Naive thymus-derived CD8-positive, alpha-beta T cell (primary cell): ENCODE measurements at regions not wholly inside any gene's neighbourhood (a gene's known extent, or its start where the extent isn't known, plus 50 kb on each side); places are given as distances from the start of the nearest gene placed in this dataset.
"Not testable (repeated sequence)": the region's sequence is repeated elsewhere in the genome, so short reads cannot be mapped to it uniquely, and the experiment has no call there.

Experiments used
- ATAC-seq, 2 donors: fragments of 150-1000 bp; cut with Tn5 transposase in 1 of 2; sonication (Bioruptor Pico), chemical (Tn5 transposase) in 1 of 2; 1 replicate in 1 of 2; 2 replicates in 1 of 2; pipeline ENCODE4 v1.10.0; 2021; ENCODE audit warnings: mild to moderate bottlenecking in 2 of 2, moderate library complexity in 2 of 2
- POLR2A ChIA-PET: fragments of 350-600 bp; sonication (Branson Sonifier 250); formaldehyde crosslinking; loops from one replicate; lab custom pipeline; 2021; ENCODE audit warnings: antibody characterized with exemption; lab: Charles Lee
- DNase-seq, 10 donors: peaks; one replicate each; pipeline versions ENCODE4 v3.0.0 to v3.0.0-alpha.2; 2020 to 2022
- H3K27ac Mint-ChIP-seq, 10 donors: one replicate each; pipeline ENCODE4 v1.8.0; 2020 to 2022; ENCODE audit warnings: mild to moderate bottlenecking in 10 of 10, mixed read lengths in 10 of 10, moderate library complexity in 4 of 10, inconsistent platforms in 1 of 10
- H3K27me3 Mint-ChIP-seq, 5 donors: one replicate each; pipeline ENCODE4 v1.8.0; 2021 to 2022; ENCODE audit warnings: mixed read lengths in 5 of 5
- H3K36me3 Mint-ChIP-seq, 3 donors: one replicate each; pipeline ENCODE4 v1.8.0; 2020 to 2022; ENCODE audit warnings: mixed read lengths in 3 of 3, mild to moderate bottlenecking in 2 of 3, inconsistent platforms in 1 of 3
- H3K4me1 Mint-ChIP-seq, 4 donors: one replicate each; pipeline ENCODE4 v1.8.0; 2021 to 2022; ENCODE audit warnings: mixed read lengths in 4 of 4
- H3K4me3 Mint-ChIP-seq, 10 donors: one replicate each; pipeline ENCODE4 v1.8.0; 2020 to 2022; ENCODE audit warnings: mild to moderate bottlenecking in 10 of 10, mixed read lengths in 10 of 10, moderate library complexity in 6 of 10, inconsistent platforms in 1 of 10
- H3K9me3 Mint-ChIP-seq, 9 donors: one replicate each; pipeline ENCODE4 v1.8.0; 2020 to 2022; ENCODE audit warnings: mixed read lengths in 9 of 9, mild to moderate bottlenecking in 3 of 9, inconsistent platforms in 1 of 9, moderate library complexity in 1 of 9

- POLR2A ChIA-PET = no interaction called here
- Mint-ChIP-seq H3K9me3 (no peaks in the 10 kb centered on the region), H3K27ac (no peak overlapping the region), H3K4me1 (no peaks in the 10 kb centered on the region), H3K4me3 (no peak overlapping the region), H3K27me3 (no peaks in the 10 kb centered on the region), H3K36me3 (no peaks in the 10 kb centered on the region)
- DNase-seq = no peak
- ATAC-seq = no peak
Measured at GRCh38 chrX:39796856-39797255, 300.9 kb downstream of the BCOR start.

GRCh38 chrX:39798488-39798887, 299.3 kb downstream of the BCOR start:
- H3K4me1 Mint-ChIP-seq, H3K27me3 Mint-ChIP-seq, ATAC-seq, H3K9me3 Mint-ChIP-seq, POLR2A ChIA-PET, DNase-seq, H3K27ac Mint-ChIP-seq, H3K4me3 Mint-ChIP-seq, H3K36me3 Mint-ChIP-seq: not testable (repeated sequence)

GRCh38 chrX:39802354-39802753, 295.4 kb downstream of the BCOR start:
- Mint-ChIP-seq H3K4me3 (no peak overlapping the region), H3K9me3 (no peaks in the 10 kb centered on the region), H3K36me3 (no peaks in the 10 kb centered on the region), H3K4me1 (no peaks in the 10 kb centered on the region), H3K27ac (peak overlapping the region in 1 of 10 donors; percentile 43), H3K27me3 (no peaks in the 10 kb centered on the region)
- POLR2A ChIA-PET = no interaction called here
- no peak for DNase-seq
- ATAC-seq = no peak

- H3K4me3 Mint-ChIP-seq = no peak overlapping the region
- POLR2A ChIA-PET = no interaction called here
Measured at GRCh38 chrX:39802908-39803307, 294.9 kb downstream of the BCOR start.

GRCh38 chrX:39805022-39805421, 292.7 kb downstream of the BCOR start:
- no peak for ATAC-seq
- no peak for DNase-seq
- Mint-ChIP-seq H3K36me3 (no peaks in the 10 kb centered on the region), H3K27me3 (no peaks in the 10 kb centered on the region), H3K9me3 (no peaks in the 10 kb centered on the region), H3K27ac (peak overlapping the region in 1 of 10 donors; percentile 22), H3K4me1 (no peaks in the 10 kb centered on the region), H3K4me3 (no peak overlapping the region)
- POLR2A ChIA-PET = no interaction called here

More at GRCh38 chrX:39802908-39803307, 294.9 kb downstream of the BCOR start:
- no peaks in the 10 kb centered on the region for H3K36me3 Mint-ChIP-seq
- no peaks in the 10 kb centered on the region for H3K9me3 Mint-ChIP-seq
- H3K27me3 Mint-ChIP-seq = no peaks in the 10 kb centered on the region
- no peak overlapping the region for H3K27ac Mint-ChIP-seq
- no peak for ATAC-seq
- no peaks in the 10 kb centered on the region for H3K4me1 Mint-ChIP-seq
- DNase-seq = no peak

GRCh38 chrX:39805825-39806224, 291.9 kb downstream of the BCOR start:
- H3K27ac Mint-ChIP-seq = no peak overlapping the region
- H3K36me3 Mint-ChIP-seq = no peaks in the 10 kb centered on the region
- H3K4me1 Mint-ChIP-seq = no peaks in the 10 kb centered on the region
- no peaks in the 10 kb centered on the region for H3K27me3 Mint-ChIP-seq
- no peak overlapping the region for H3K4me3 Mint-ChIP-seq
- no peak for ATAC-seq
- H3K9me3 Mint-ChIP-seq = no peaks in the 10 kb centered on the region
- no peak for DNase-seq
- POLR2A ChIA-PET = no interaction called here

GRCh38 chrX:39808471-39808917, 289.3 kb downstream of the BCOR start:
- POLR2A ChIA-PET = no interaction called here
- H3K9me3 Mint-ChIP-seq = no peaks in the 10 kb centered on the region
- no peak overlapping the region for H3K4me3 Mint-ChIP-seq
- no peaks in the 10 kb centered on the region for H3K36me3 Mint-ChIP-seq
- DNase-seq (no peak), ATAC-seq (no peak)
- H3K27ac Mint-ChIP-seq = no peak overlapping the region
- no peaks in the 10 kb centered on the region for H3K4me1 Mint-ChIP-seq
- no peaks in the 10 kb centered on the region for H3K27me3 Mint-ChIP-seq

- POLR2A ChIA-PET = no interaction called here
- DNase-seq (no peak), ATAC-seq (no peak)
- Mint-ChIP-seq H3K36me3 (no peaks in the 10 kb centered on the region), H3K4me3 (no peak overlapping the region), H3K9me3 (no peaks in the 10 kb centered on the region), H3K27me3 (no peaks in the 10 kb centered on the region), H3K4me1 (peaks cover 0 to 3% (median under 1%) of the 10 kb centered on the region in 4 donors), H3K27ac (no peak overlapping the region)
Measured at GRCh38 chrX:39809331-39809730, 288.4 kb downstream of the BCOR start.

GRCh38 chrX:39810901-39811300, 286.9 kb downstream of the BCOR start:
- peaks cover 0 to 6% (median 3%) of the 10 kb centered on the region in 4 donors for H3K4me1 Mint-ChIP-seq
- DNase-seq (no peak), ATAC-seq (no peak)
- POLR2A ChIA-PET = no interaction called here
- no peak overlapping the region for H3K4me3 Mint-ChIP-seq
- no peaks in the 10 kb centered on the region for H3K27me3 Mint-ChIP-seq
- no peak overlapping the region for H3K27ac Mint-ChIP-seq
- H3K36me3 Mint-ChIP-seq = no peaks in the 10 kb centered on the region
- H3K9me3 Mint-ChIP-seq = no peaks in the 10 kb centered on the region

GRCh38 chrX:39811376-39811775, 286.4 kb downstream of the BCOR start:
- H3K27me3 Mint-ChIP-seq = no peaks in the 10 kb centered on the region
- ATAC-seq (no peak), DNase-seq (no peak)
- POLR2A ChIA-PET = no interaction called here
- H3K9me3 Mint-ChIP-seq = no peaks in the 10 kb centered on the region
- H3K27ac Mint-ChIP-seq = no peak overlapping the region
- no peak overlapping the region for H3K4me3 Mint-ChIP-seq
- H3K4me1 Mint-ChIP-seq = peaks cover 0 to 6% (median 3%) of the 10 kb centered on the region in 4 donors
- H3K36me3 Mint-ChIP-seq = no peaks in the 10 kb centered on the region

- POLR2A ChIA-PET = no interaction called here
- Mint-ChIP-seq H3K27ac (no peak overlapping the region), H3K4me1 (peaks cover 3 to 9% (median 6%) of the 10 kb centered on the region in 4 donors), H3K4me3 (no peak overlapping the region), H3K9me3 (peaks cover 0 to 3% (median 0%) of the 10 kb centered on the region in 9 donors), H3K27me3 (no peaks in the 10 kb centered on the region), H3K36me3 (no peaks in the 10 kb centered on the region)
- ATAC-seq = no peak
- no peak for DNase-seq
Measured at GRCh38 chrX:39813631-39814277, 284.0 kb downstream of the BCOR start.

GRCh38 chrX:39814391-39814790, 283.4 kb downstream of the BCOR start:
- Mint-ChIP-seq H3K27me3 (no peaks in the 10 kb centered on the region), H3K27ac (peak overlapping the region in 2 of 10 donors; percentile 9 to 66), H3K4me3 (no peak overlapping the region), H3K9me3 (peaks cover 0 to 3% (median 0%) of the 10 kb centered on the region in 9 donors), H3K4me1 (peaks cover 3 to 9% (median 6%) of the 10 kb centered on the region in 4 donors), H3K36me3 (no peaks in the 10 kb centered on the region)
- ATAC-seq (peak; percentile 58 to 61), DNase-seq (peak in 8 of 10 donors; percentile 2 to 42 (median 25))
- POLR2A ChIA-PET = no interaction called here

- peaks cover 0 to 3% (median 0%) of the 10 kb centered on the region in 9 donors for H3K9me3 Mint-ChIP-seq
- peaks cover 3 to 9% (median 6%) of the 10 kb centered on the region in 4 donors for H3K4me1 Mint-ChIP-seq
- no peaks in the 10 kb centered on the region for H3K36me3 Mint-ChIP-seq
- POLR2A ChIA-PET = interaction anchor here (0.5 to 1.0 kb wide), 2 partner anchors 39 to 361 kb away, joined by 3 read pairs; no protein-coding TSS in a partner anchor
- no peak overlapping the region for H3K27ac Mint-ChIP-seq
- ATAC-seq = no peak
- no peak overlapping the region for H3K4me3 Mint-ChIP-seq
- DNase-seq = no peak
- H3K27me3 Mint-ChIP-seq = peaks cover 0 to 4% (median 0%) of the 10 kb centered on the region in 5 donors
Measured at GRCh38 chrX:39815631-39816030, 282.1 kb downstream of the BCOR start.
